Erythroblast (primary cell): ENCODE measurements at regions not wholly inside any gene's neighbourhood (a gene's known extent, or its start where the extent isn't known, plus 50 kb on each side); places are given as distances from the start of the nearest gene placed in this dataset.

Experiments used
- GATA1 ChIP-seq: IDR thresholded peaks from 2 replicates; pipeline ENCODE4 v1.6.1; 2011; ENCODE audit warnings: low read depth, mild to moderate bottlenecking, control low read depth, low read length, moderate library complexity
- POLR2A ChIP-seq: IDR thresholded peaks from 2 replicates; pipeline ENCODE4 v1.6.1; 2011; ENCODE audit warnings: mild to moderate bottlenecking, low read length

GRCh38 chr15:85282504-85283115, 97.8 kb upstream of the AKAP13 start:
- TF ChIP-seq POLR2A (no peak), GATA1 (no peak)
